B cell (primary cell): ENCODE measurements at regions not wholly inside any gene's neighbourhood (a gene's known extent, or its start where the extent isn't known, plus 50 kb on each side); places are given as distances from the start of the nearest gene placed in this dataset.

ENCODE experiments used
- EZH2 ChIP-seq: IDR thresholded peaks from 2 replicates; pipeline ENCODE4 v1.6.1; 2012; ENCODE audit warnings: borderline replicate concordance, low read depth, mild to moderate bottlenecking, moderate library complexity, low read length; ENCODE audit not compliant: insufficient read depth, poor library complexity, severe bottlenecking
- TF ChIP-seq, protein P1 (sequence below): fragments of 200-600 bp; IDR thresholded peaks from one replicate; pipeline ENCODE4 v1.8.0; 2022; ENCODE audit warnings: antibody characterized with exemption, mild to moderate bottlenecking

DNA sequence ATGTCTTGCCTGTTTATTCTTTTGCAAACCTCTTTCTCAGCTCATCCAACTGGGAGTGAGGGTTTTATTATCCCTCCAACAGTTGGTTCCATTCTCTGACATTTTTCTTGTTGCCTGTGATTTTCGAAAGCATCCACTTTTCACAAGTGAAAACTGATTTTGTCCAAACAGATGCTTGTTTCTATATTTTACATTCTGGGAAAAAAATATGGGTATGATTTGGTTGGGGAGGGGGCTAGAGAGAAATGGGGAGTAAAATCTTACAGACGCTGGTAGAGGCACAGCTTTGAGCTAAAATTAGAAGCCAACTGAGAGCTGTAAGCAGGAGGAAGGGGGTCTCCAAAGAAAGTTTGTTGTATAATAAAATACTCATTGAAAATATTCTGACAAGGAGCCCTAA, 745.3 kb upstream of the CELF4 start:
- TF ChIP-seq, protein P1, sequence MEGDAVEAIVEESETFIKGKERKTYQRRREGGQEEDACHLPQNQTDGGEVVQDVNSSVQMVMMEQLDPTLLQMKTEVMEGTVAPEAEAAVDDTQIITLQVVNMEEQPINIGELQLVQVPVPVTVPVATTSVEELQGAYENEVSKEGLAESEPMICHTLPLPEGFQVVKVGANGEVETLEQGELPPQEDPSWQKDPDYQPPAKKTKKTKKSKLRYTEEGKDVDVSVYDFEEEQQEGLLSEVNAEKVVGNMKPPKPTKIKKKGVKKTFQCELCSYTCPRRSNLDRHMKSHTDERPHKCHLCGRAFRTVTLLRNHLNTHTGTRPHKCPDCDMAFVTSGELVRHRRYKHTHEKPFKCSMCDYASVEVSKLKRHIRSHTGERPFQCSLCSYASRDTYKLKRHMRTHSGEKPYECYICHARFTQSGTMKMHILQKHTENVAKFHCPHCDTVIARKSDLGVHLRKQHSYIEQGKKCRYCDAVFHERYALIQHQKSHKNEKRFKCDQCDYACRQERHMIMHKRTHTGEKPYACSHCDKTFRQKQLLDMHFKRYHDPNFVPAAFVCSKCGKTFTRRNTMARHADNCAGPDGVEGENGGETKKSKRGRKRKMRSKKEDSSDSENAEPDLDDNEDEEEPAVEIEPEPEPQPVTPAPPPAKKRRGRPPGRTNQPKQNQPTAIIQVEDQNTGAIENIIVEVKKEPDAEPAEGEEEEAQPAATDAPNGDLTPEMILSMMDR = no peak
- TF ChIP-seq EZH2 = no peak
